ENCODE measurements at regions not wholly inside any gene's neighbourhood (a gene's known extent, or its start where the extent isn't known, plus 50 kb on each side); places are given as distances from the start of the nearest gene placed in this dataset.
"Not testable (repeated sequence)": the region's sequence is repeated elsewhere in the genome, so short reads cannot be mapped to it uniquely, and the experiment has no call there.

GRCh38 chr4:55027596-55027995, 97.8 kb downstream of the KDR start:
- Histone ChIP-seq H4K8ac (ENCODE audit: low read depth in 2 of 2, low read length in 2 of 2) (no peak overlapping the region), H3K36me3 (ENCODE audit: control insufficient read depth, insufficient read depth, low read length) (no peaks in the 10 kb centered on the region), H2BK120ac (ENCODE audit: low read depth, low read length) (no peak overlapping the region), H4K91ac (ENCODE audit: insufficient read depth, low read depth, low read length) (no peak overlapping the region), H3K14ac (replicated peaks; ENCODE audit: low read depth, low read length) (no peak overlapping the region), H2BK5ac (ENCODE audit: low read depth, low read length, poor library complexity, severe bottlenecking) (no peak overlapping the region), H3K4ac (ENCODE audit: low read depth, low read length) (no peak overlapping the region), H3K27ac (ENCODE audit: insufficient read depth, low read length) (no peak overlapping the region), H2AK5ac (ENCODE audit: low read depth, low read length) (no peak overlapping the region), H3K4me3 (ENCODE audit: insufficient read depth, low read depth, low read length) (no peak overlapping the region), H3K18ac (ENCODE audit: low read depth, low read length) (no peak overlapping the region), H3K23ac (ENCODE audit: low read depth, low read length) (no peak overlapping the region), H2BK20ac (ENCODE audit: low read depth, low read length) (no peak overlapping the region), H2AFZ (replicated peaks; ENCODE audit: low read length, poor library complexity) (no peak overlapping the region), H2BK15ac (ENCODE audit: low read depth, low read length) (no peak overlapping the region), H4K5ac (ENCODE audit: low read depth, low read length) (no peak overlapping the region), H3K9me1 (ENCODE audit: insufficient read depth, low read length) (no peaks in the 10 kb centered on the region), H3K27me3 (ENCODE audit: control insufficient read depth, insufficient read depth, low read length) (peaks cover 4% of the 10 kb centered on the region; the same call in 1 of the 2 replicates), H3K9ac (ENCODE audit: low read depth, low read length) (no peak overlapping the region), H3K56ac (ENCODE audit: extremely low read depth, insufficient read depth, low read length) (no peak overlapping the region), H3K79me1 (ENCODE audit: low read depth in 1 of 2, low read length in 2 of 2) (no peaks in the 10 kb centered on the region), H3K4me2 (ENCODE audit: low read depth, low read length) (no peak overlapping the region), H2AK9ac (replicated peaks; ENCODE audit: low read depth, low read length, poor library complexity) (no peak overlapping the region), H3K9me3 (ENCODE audit: control insufficient read depth, insufficient read depth, low read length) (no peaks in the 10 kb centered on the region), H4K20me1 (ENCODE audit: insufficient read depth, low read length) (no peaks in the 10 kb centered on the region), H3K4me1 (ENCODE audit: control insufficient read depth, insufficient read depth, low read length) (no peaks in the 10 kb centered on the region)
- DNase-seq (no peak), ATAC-seq (ENCODE audit: low read depth) (no peak)
- ChIA-PET CTCF (interaction anchor here (0.6 kb wide), 2 partner anchors 57 to 345 kb away, joined by 3 to 6 read pairs; no protein-coding TSS in a partner anchor), POLR2A (ENCODE audit: unreplicated experiment) (no interaction called here)
- in situ Hi-C loops (cut with MboI; ENCODE audit: low sequenced_read_pairs) (no loop called here), dilution Hi-C loops (cut with HindIII; ENCODE audit: low sequenced_read_pairs, unreplicated experiment) (no loop called here), intact Hi-C loops (cut with micrococcal nuclease) (no loop called here)
- BruUV-seq (replicated peaks) = no TSS peak
- TF ChIP-seq CHD1 (IDR thresholded peaks at IDR 0.05; ENCODE audit: low read depth, low read length) = no peak
- TF ChIP-seq NFE2L2 (IDR thresholded peaks at IDR 0.05; ENCODE audit: low read depth, low read length) = no peak
- no peak for TF ChIP-seq RAD21 (IDR thresholded peaks at IDR 0.05; ENCODE audit: low read length)
- no peak for TF ChIP-seq RCOR1 (IDR thresholded peaks at IDR 0.05; ENCODE audit: insufficient replicate concordance, low read length)
- no peak for TF ChIP-seq CEBPB (IDR thresholded peaks at IDR 0.05; ENCODE audit: low read depth, low read length)
- TF ChIP-seq MAFK (IDR thresholded peaks at IDR 0.05; ENCODE audit: low read depth, low read length) = no peak
- no peak for TF ChIP-seq FOS (IDR thresholded peaks at IDR 0.05; ENCODE audit: low read depth, low read length)
- no CpG with 5 or more reads among the region's 2 CpGs for WGBS, 2 experiments (ENCODE audit: extremely low coverage in 2 of 2, insufficient read length in 1 of 2)

GRCh38 chr4:55025456-55025855, 99.9 kb downstream of the KDR start:
- H3K27ac ChIP-seq (ENCODE audit: insufficient read depth, low read length); H2BK15ac ChIP-seq (ENCODE audit: low read depth, low read length); H3K14ac ChIP-seq (replicated peaks; ENCODE audit: low read depth, low read length); H3K27me3 ChIP-seq (ENCODE audit: control insufficient read depth, insufficient read depth, low read length); H2AFZ ChIP-seq (replicated peaks; ENCODE audit: low read length, poor library complexity); H3K9me1 ChIP-seq (ENCODE audit: insufficient read depth, low read length); POLR2A ChIA-PET (ENCODE audit: unreplicated experiment); H3K4ac ChIP-seq (ENCODE audit: low read depth, low read length); H2BK5ac ChIP-seq (ENCODE audit: low read depth, low read length, poor library complexity, severe bottlenecking); intact Hi-C loops (cut with micrococcal nuclease); H3K4me3 ChIP-seq (ENCODE audit: insufficient read depth, low read depth, low read length); H4K91ac ChIP-seq (ENCODE audit: insufficient read depth, low read depth, low read length); in situ Hi-C loops (cut with MboI; ENCODE audit: low sequenced_read_pairs); H3K56ac ChIP-seq (ENCODE audit: extremely low read depth, insufficient read depth, low read length); H4K20me1 ChIP-seq (ENCODE audit: insufficient read depth, low read length); H3K18ac ChIP-seq (ENCODE audit: low read depth, low read length); H3K79me1 ChIP-seq (ENCODE audit: low read depth in 1 of 2, low read length in 2 of 2); H2AK5ac ChIP-seq (ENCODE audit: low read depth, low read length); H3K36me3 ChIP-seq (ENCODE audit: control insufficient read depth, insufficient read depth, low read length); BruUV-seq (replicated peaks); H2AK9ac ChIP-seq (replicated peaks; ENCODE audit: low read depth, low read length, poor library complexity); dilution Hi-C loops (cut with HindIII; ENCODE audit: low sequenced_read_pairs, unreplicated experiment); H3K9me3 ChIP-seq (ENCODE audit: control insufficient read depth, insufficient read depth, low read length); ATAC-seq (ENCODE audit: low read depth); CTCF ChIA-PET; H2BK20ac ChIP-seq (ENCODE audit: low read depth, low read length); H3K9ac ChIP-seq (ENCODE audit: low read depth, low read length); H3K23ac ChIP-seq (ENCODE audit: low read depth, low read length); H3K4me2 ChIP-seq (ENCODE audit: low read depth, low read length); H4K5ac ChIP-seq (ENCODE audit: low read depth, low read length); H2BK120ac ChIP-seq (ENCODE audit: low read depth, low read length); H3K4me1 ChIP-seq (ENCODE audit: control insufficient read depth, insufficient read depth, low read length); H4K8ac ChIP-seq (ENCODE audit: low read depth in 2 of 2, low read length in 2 of 2); DNase-seq: not testable (repeated sequence)
- no CpG with 5 or more reads among the region's 6 CpGs for WGBS, 2 experiments (ENCODE audit: extremely low coverage in 2 of 2, insufficient read length in 1 of 2)

Data from IMR-90 (cell line).